Neural progenitor cell (in vitro differentiated cells): ENCODE measurements at regions not wholly inside any gene's neighbourhood (a gene's known extent, or its start where the extent isn't known, plus 50 kb on each side); places are given as distances from the start of the nearest gene placed in this dataset.

Experiments used
- DNase-seq: peaks from one replicate; pipeline ENCODE4 v3.0.0-alpha.2; 2016; ENCODE audit warnings: low spot score
- H2AFZ ChIP-seq: fragments of 200-600 bp; sonication (generic); replicated peaks from 2 replicates; pipeline ENCODE4 v1.6.1; 2016; ENCODE audit warnings: antibody characterized with exemption
- H3F3A ChIP-seq: fragments of 200-600 bp; sonication (generic); 2 replicates; pipeline ENCODE4 v1.6.1; 2016; ENCODE audit warnings: antibody characterized with exemption, low read depth
- H3K27ac ChIP-seq: fragments of 200-600 bp; sonication (generic); 2 replicates; pipeline ENCODE4 v1.5.1; 2016; ENCODE audit warnings: mild to moderate bottlenecking
- H3K27me3 ChIP-seq: fragments of 200-600 bp; sonication (generic); 2 replicates; pipeline ENCODE4 v1.6.1; 2016; ENCODE audit warnings: mild to moderate bottlenecking, moderate library complexity
- H3K36me3 ChIP-seq: fragments of 200-600 bp; sonication (generic); 2 replicates; pipeline ENCODE4 v1.5.1; 2016
- H3K4me1 ChIP-seq: fragments of 200-600 bp; sonication (generic); 2 replicates; pipeline ENCODE4 v1.6.1; 2016; ENCODE audit warnings: mixed run types
- H3K4me2 ChIP-seq: fragments of 200-600 bp; sonication (generic); 2 replicates; pipeline ENCODE4 v1.6.1; 2016
- H3K4me3 ChIP-seq: fragments of 200-600 bp; sonication (generic); 2 replicates; pipeline ENCODE4 v1.5.1; 2016
- H3K79me2 ChIP-seq: fragments of 200-600 bp; sonication (generic); 2 replicates; pipeline ENCODE4 v1.6.1; 2016; ENCODE audit warnings: low read depth
- H3K9ac ChIP-seq: fragments of 200-600 bp; sonication (generic); 2 replicates; pipeline ENCODE4 v1.6.1; 2016
- H3K9me3 ChIP-seq: fragments of 200-600 bp; sonication (generic); 2 replicates; pipeline ENCODE4 v1.5.1; 2016; ENCODE audit warnings: low read depth
- H4K20me1 ChIP-seq: fragments of 200-600 bp; sonication (generic); 2 replicates; pipeline ENCODE4 v1.6.1; 2016; ENCODE audit warnings: low read depth
- H3K27ac Mint-ChIP-seq: 3 replicates; pipeline ENCODE4 v1.8.0; 2021; ENCODE audit warnings: mixed read lengths
- H3K27me3 Mint-ChIP-seq: 2 replicates; pipeline ENCODE4 v1.8.0; 2022; ENCODE audit warnings: low read depth, mild to moderate bottlenecking, inconsistent platforms, moderate library complexity, mixed read lengths; ENCODE audit not compliant: insufficient read depth
- H3K36me3 Mint-ChIP-seq: 3 replicates; pipeline ENCODE4 v1.8.0; 2021; ENCODE audit warnings: mixed read lengths
- H3K4me1 Mint-ChIP-seq: 3 replicates; pipeline ENCODE4 v1.8.0; 2021; ENCODE audit warnings: mixed read lengths
- H3K4me3 Mint-ChIP-seq: 3 replicates; pipeline ENCODE4 v1.8.0; 2021; ENCODE audit warnings: mild to moderate bottlenecking, moderate library complexity, mixed read lengths
- H3K9me3 Mint-ChIP-seq: 3 replicates; pipeline ENCODE4 v1.8.0; 2020; ENCODE audit warnings: mixed read lengths
- CTCF ChIP-seq: fragments of 200-600 bp; sonication (generic); IDR thresholded peaks from 2 replicates; pipeline ENCODE4 v1.5.1; 2017; ENCODE audit warnings: antibody characterized with exemption, mild to moderate bottlenecking
- EZH2 ChIP-seq: fragments of 200-600 bp; sonication (generic); IDR thresholded peaks from 2 replicates; pipeline ENCODE4 v1.6.1; 2017; ENCODE audit warnings: antibody characterized with exemption, mild to moderate bottlenecking, moderate library complexity
- EZH2phosphoT487 ChIP-seq: fragments of 200-600 bp; sonication (generic); IDR thresholded peaks from 2 replicates; pipeline ENCODE4 v1.6.1; 2017; ENCODE audit warnings: antibody characterized with exemption

DNA sequence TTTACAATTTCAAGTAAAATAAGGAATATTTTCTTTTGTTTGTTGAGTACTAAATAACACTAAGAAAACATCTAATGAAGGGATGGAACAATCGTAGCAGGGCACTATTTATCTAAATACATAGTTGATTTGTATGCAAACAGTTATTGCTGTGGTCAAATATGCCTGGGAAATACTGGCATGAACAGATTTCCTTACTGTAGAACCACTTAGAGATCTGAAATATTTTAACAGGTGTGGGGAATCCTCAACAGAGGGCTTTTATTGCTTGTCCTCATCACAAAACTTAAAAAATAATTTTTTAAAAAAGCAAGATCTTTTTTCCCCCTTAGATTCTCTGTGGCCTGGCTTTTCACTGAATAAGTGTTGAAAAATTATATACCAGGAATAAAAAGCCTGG, 233.0 kb upstream of the FAM83B start:
- no peaks in the 10 kb centered on the region for H3K4me1 ChIP-seq
- Mint-ChIP-seq H3K9me3 (no peaks in the 10 kb centered on the region), H3K27ac (no peak overlapping the region), H3K4me3 (no peak overlapping the region), H3K36me3 (no peaks in the 10 kb centered on the region), H3K4me1 (peaks cover 4% of the 10 kb centered on the region), H3K27me3 (no peaks in the 10 kb centered on the region)
- H3F3A ChIP-seq = no peaks in the 10 kb centered on the region
- H3K27ac ChIP-seq = no peak overlapping the region
- H3K27me3 ChIP-seq = no peaks in the 10 kb centered on the region
- no peaks in the 10 kb centered on the region for H4K20me1 ChIP-seq
- no peaks in the 10 kb centered on the region for H3K36me3 ChIP-seq
- no peak overlapping the region for H2AFZ ChIP-seq
- H3K4me3 ChIP-seq = no peak overlapping the region
- TF ChIP-seq CTCF = no peak
- no peak for TF ChIP-seq EZH2
- no peak for TF ChIP-seq EZH2phosphoT487
- H3K4me2 ChIP-seq = no peak overlapping the region
- no peak for DNase-seq
- no peak overlapping the region for H3K9ac ChIP-seq
- no peaks in the 10 kb centered on the region for H3K9me3 ChIP-seq
- no peaks in the 10 kb centered on the region for H3K79me2 ChIP-seq

DNA sequence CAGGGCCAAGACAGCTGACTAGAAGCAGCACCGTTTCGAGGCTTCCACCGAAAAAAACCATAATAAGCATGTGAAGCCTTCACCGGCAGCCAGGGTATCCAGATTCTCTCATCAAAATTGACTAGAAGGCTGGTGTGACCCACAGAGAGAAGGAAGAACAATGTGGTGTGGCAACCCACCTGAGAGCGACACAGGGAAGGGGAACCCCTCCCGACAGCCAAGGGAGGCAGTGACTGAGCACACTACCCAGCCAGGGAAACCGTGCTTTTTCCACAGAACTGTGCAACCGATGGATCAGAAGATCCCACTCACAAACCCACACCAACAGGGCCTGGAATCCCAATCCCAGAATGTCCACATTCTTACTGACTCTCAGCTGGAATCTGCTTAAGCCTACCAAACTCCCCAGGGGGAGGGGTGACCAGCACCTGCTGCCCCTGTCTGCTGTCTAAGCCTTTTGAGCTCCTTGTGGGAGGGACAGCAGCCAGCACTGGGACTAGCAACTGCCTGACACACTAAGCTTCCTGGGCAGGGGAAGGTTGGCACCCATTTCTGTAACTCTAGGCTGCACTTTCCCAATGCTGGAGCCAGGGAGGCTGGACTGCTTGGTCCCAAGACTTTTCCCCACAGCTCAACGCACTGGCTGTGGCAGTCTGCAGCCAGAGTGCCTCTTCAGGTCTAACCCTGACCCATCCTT, 231.9 kb upstream of the FAM83B start:
- no peaks in the 10 kb centered on the region for H3K9me3 ChIP-seq
- no peaks in the 10 kb centered on the region for H3K27me3 Mint-ChIP-seq
- H3K36me3 ChIP-seq = no peaks in the 10 kb centered on the region
- H3K4me1 Mint-ChIP-seq = peaks cover 4% of the 10 kb centered on the region
- H4K20me1 ChIP-seq = no peaks in the 10 kb centered on the region
- no peak overlapping the region for H3K27ac Mint-ChIP-seq
- H3K4me1 ChIP-seq = no peaks in the 10 kb centered on the region
- H3K9ac ChIP-seq = no peak overlapping the region
- H3K4me2 ChIP-seq = no peak overlapping the region
- TF ChIP-seq CTCF (no peak), EZH2 (no peak), EZH2phosphoT487 (no peak)
- no peaks in the 10 kb centered on the region for H3K36me3 Mint-ChIP-seq
- H3K4me3 Mint-ChIP-seq = no peak overlapping the region
- no peaks in the 10 kb centered on the region for H3K9me3 Mint-ChIP-seq
- H3F3A ChIP-seq = no peaks in the 10 kb centered on the region
- H3K4me3 ChIP-seq = no peak overlapping the region
- H3K79me2 ChIP-seq = no peaks in the 10 kb centered on the region
- H2AFZ ChIP-seq = peak overlapping the region; percentile 69
- no peaks in the 10 kb centered on the region for H3K27me3 ChIP-seq
- DNase-seq = peak; percentile 37
- H3K27ac ChIP-seq = no peak overlapping the region

DNA sequence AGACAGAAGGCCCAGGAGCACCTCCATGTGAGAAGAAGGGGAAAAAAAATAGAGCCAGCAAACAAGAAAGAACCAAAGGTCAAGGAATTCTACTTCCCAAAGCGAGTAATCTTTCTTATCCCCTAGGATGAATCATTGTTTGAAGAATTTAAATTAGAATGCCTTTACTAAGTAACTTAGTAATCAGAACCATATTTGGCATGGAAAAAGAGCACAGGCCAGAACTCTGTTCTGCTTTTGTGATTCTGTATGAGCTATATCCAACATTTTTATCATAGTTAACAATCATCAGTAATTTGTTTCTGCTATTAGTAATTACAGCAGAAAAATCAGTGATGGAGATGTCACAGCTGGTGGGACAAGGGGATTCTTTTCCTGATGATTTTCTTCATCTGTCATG, 228.8 kb upstream of the FAM83B start:
- TF ChIP-seq CTCF (no peak), EZH2phosphoT487 (no peak), EZH2 (no peak)
- H3K36me3 Mint-ChIP-seq = no peaks in the 10 kb centered on the region

More for the DNA sequence above, 228.8 kb upstream of the FAM83B start:
- Mint-ChIP-seq H3K4me1 (peaks cover 4% of the 10 kb centered on the region), H3K27me3 (peaks cover 2% of the 10 kb centered on the region), H3K9me3 (no peaks in the 10 kb centered on the region), H3K27ac (no peak overlapping the region), H3K4me3 (no peak overlapping the region)
- Histone ChIP-seq H4K20me1 (no peaks in the 10 kb centered on the region), H3K4me2 (no peak overlapping the region), H3F3A (no peaks in the 10 kb centered on the region), H3K4me3 (no peak overlapping the region), H3K36me3 (no peaks in the 10 kb centered on the region), H3K79me2 (no peaks in the 10 kb centered on the region), H3K4me1 (no peaks in the 10 kb centered on the region), H3K9me3 (no peaks in the 10 kb centered on the region), H2AFZ (peak overlapping the region; percentile 19), H3K9ac (no peak overlapping the region), H3K27me3 (no peaks in the 10 kb centered on the region), H3K27ac (no peak overlapping the region)
- no peak for DNase-seq
